GM06990 (cell line): ENCODE measurements at regions not wholly inside any gene's neighbourhood (a gene's known extent, or its start where the extent isn't known, plus 50 kb on each side); places are given as distances from the start of the nearest gene placed in this dataset.
"Not testable (repeated sequence)": the region's sequence is repeated elsewhere in the genome, so short reads cannot be mapped to it uniquely, and the experiment has no call there.

Source experiments
- DNase-seq: peaks from one replicate; pipeline ENCODE4 v3.0.0-alpha.2; 2011; ENCODE audit not compliant: insufficient read length; ENCODE audit errors: extremely low read depth
- H3K27me3 ChIP-seq: replicated peaks from 2 replicates; pipeline ENCODE4 v1.6.0; 2011; ENCODE audit warnings: low read length; ENCODE audit not compliant: control insufficient read depth, insufficient read depth
- H3K36me3 ChIP-seq: 2 replicates; pipeline ENCODE4 v1.5.1; 2011; ENCODE audit warnings: low read length; ENCODE audit not compliant: control insufficient read depth, insufficient read depth
- H3K4me3 ChIP-seq: replicated peaks from 2 replicates; pipeline ENCODE4 v1.5.1; 2011; ENCODE audit warnings: low read depth, mild to moderate bottlenecking, control low read depth, low read length
- TF ChIP-seq, protein P1 (sequence below): IDR thresholded peaks from 2 replicates; pipeline ENCODE4 v1.5.1; 2011; ENCODE audit warnings: low read length, control low read depth, mild to moderate bottlenecking, inconsistent platforms; ENCODE audit not compliant: insufficient read depth, poor library complexity, severe bottlenecking

DNA sequence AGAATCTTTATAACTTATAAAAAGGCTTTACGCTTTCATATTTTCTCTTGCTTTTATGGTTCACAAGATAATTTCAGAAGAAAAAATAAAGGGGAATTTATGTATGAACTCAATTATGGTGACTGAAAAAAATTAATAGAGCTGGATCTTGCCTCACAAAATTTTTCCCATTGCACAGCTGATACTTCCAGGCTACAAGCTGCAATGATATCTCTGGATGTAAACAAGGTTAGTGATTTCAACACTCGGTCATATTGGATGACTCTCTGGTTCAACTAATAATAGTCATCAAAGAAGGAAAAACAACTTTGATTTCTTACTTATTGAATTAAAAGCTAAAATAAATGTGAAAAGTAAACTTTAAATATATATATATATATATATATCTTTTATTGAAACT, 868.0 kb downstream of the FAT4 start:
- Histone ChIP-seq H3K27me3 (no peaks in the 10 kb centered on the region), H3K36me3 (no peaks in the 10 kb centered on the region), H3K4me3 (no peak overlapping the region)
- TF ChIP-seq, protein P1, sequence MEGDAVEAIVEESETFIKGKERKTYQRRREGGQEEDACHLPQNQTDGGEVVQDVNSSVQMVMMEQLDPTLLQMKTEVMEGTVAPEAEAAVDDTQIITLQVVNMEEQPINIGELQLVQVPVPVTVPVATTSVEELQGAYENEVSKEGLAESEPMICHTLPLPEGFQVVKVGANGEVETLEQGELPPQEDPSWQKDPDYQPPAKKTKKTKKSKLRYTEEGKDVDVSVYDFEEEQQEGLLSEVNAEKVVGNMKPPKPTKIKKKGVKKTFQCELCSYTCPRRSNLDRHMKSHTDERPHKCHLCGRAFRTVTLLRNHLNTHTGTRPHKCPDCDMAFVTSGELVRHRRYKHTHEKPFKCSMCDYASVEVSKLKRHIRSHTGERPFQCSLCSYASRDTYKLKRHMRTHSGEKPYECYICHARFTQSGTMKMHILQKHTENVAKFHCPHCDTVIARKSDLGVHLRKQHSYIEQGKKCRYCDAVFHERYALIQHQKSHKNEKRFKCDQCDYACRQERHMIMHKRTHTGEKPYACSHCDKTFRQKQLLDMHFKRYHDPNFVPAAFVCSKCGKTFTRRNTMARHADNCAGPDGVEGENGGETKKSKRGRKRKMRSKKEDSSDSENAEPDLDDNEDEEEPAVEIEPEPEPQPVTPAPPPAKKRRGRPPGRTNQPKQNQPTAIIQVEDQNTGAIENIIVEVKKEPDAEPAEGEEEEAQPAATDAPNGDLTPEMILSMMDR, result no peak
- no peak for DNase-seq

DNA sequence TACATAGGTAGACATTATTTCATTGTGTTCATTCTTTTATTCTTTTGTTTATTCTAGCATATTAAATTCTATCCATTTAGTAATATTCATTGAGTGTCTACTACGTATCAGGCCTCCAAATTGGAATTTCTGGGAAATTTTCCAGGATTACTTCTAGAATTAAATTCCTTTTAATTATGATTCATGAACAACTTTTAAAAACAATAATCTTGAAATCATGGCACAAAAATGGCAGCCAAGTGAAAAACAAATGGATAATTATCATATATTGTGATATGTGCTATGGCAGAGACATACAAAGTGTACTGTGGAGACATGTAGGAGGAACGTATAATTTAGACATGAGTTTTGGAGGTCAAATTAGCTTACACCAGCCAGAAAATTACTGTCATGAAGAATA, 868.5 kb downstream of the FAT4 start:
- no peaks in the 10 kb centered on the region for H3K27me3 ChIP-seq
- H3K36me3 ChIP-seq, result no peaks in the 10 kb centered on the region
- TF ChIP-seq, protein P1, result no peak
- no peak for DNase-seq
- no peak overlapping the region for H3K4me3 ChIP-seq

DNA sequence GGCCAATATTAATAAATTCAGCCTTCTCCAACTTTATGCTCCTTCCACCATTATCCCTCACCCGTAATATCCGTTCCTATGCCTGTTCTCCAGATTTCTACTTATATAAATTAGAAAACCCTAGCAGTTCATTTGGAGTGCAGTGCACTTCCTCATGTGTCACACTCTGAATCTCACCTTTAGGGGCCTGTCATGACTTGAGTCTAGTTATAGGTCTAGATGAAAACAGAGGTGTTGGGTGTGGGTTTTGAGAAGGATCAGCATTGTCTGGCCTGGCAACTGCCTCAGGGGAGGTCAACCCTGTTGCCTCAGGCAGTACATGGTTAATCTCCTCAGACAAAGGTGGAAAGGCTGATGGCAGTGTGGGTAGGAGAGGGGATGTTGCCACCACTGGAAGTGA, 876.8 kb downstream of the FAT4 start:
- TF ChIP-seq, protein P1, result no peak
- DNase-seq, result no peak
- Histone ChIP-seq H3K27me3 (no peaks in the 10 kb centered on the region), H3K36me3 (no peaks in the 10 kb centered on the region), H3K4me3 (no peak overlapping the region)

DNA sequence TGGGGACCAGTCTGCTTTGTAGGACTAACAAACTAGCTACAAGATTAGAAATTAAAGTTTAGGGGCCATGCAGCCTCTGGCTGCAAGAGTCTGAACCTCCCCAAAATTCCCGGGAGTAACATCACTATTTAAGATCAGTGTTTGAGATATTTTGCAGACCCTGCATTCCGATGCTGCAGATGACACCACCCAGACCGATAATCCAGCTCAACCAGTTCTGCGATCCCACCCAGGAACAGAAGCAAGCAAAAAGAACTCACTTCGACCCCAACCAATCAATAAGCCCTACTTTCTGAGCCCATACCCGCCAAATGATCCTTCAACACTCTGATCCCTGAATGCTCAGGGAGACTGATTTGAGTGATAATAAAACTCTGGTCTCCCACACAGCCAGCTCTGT, 877.8 kb downstream of the FAT4 start:
- Histone ChIP-seq H3K36me3 (no peaks in the 10 kb centered on the region), H3K4me3 (no peak overlapping the region), H3K27me3 (no peaks in the 10 kb centered on the region)
- TF ChIP-seq, protein P1, result no peak
- no peak for DNase-seq

DNA sequence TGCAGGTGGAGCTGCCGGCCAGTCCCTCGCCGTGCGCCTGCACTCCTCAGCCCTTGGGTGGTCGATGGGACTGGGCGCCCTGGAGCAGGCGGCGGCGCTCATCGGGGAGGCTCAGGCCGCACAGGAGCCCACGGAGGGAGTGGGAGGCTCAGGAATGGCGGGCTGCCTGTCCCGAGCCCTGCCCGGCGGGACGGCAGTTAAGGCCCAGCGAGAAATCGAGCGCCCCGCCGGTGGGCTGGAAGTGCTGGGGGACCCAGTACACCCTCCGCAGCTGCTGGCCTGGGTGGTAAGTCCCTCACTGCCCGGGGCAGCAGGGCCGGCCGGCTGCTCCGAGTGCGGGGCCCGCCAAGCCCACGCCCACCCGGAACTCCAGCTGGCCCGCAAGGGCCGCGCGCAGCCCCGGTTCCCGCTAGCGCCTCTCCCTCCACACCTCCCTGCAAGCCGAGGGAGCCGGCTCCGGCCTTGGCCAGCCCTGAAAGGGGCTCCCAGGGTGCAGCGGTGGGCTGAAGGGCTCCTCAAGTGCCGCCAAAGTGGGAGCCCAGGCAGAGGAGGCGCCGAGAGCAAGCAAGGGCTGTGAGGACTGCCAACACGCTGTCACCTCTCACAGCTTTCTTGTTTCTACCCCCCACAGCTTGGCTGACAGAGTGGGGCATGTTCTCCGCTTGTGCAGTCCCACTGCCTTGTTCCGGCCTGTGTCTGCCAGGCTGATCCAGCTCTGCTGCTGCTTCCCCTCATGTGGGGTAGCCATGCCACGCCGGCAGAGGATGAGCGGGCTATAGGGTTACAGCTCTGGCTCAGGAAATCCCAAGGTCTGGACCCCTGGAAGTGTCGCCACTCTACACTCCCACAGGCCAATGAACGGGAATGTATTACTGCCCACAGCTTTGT, 886.7 kb downstream of the FAT4 start:
- H3K36me3 ChIP-seq, H3K27me3 ChIP-seq, H3K4me3 ChIP-seq, DNase-seq: not testable (repeated sequence)

DNA sequence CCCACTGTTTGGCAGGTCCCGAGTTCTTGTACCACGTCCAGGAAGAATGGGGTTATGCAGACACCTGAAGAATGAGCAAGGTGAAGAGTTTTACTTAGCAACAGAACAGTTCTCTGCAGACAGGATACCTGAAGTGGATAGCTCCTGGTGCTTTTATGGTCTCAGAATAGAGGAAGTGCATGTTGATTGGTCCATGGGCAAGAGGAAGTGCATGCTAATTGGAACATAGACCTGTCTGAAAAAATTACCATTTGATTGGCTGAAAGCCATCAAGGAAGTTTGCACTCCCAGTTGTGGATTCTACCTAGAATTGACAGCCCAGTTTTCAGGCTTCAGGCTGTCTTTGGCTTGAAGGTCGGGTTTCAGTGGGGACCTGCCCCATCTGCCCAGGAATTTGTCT, 887.5 kb downstream of the FAT4 start:
- Histone ChIP-seq H3K27me3 (no peaks in the 10 kb centered on the region), H3K4me3 (no peak overlapping the region), H3K36me3 (no peaks in the 10 kb centered on the region)
- TF ChIP-seq, protein P1, result no peak
- DNase-seq, result no peak
